Dermis microvascular lymphatic vessel endothelial cell (primary cell): ENCODE measurements at regions not wholly inside any gene's neighbourhood (a gene's known extent, or its start where the extent isn't known, plus 50 kb on each side); places are given as distances from the start of the nearest gene placed in this dataset.
A peak's percentile ranks its signal among the peaks of the same experiment; 100 is the strongest.

Experiments
- DNase-seq, 2 donors: peaks; one replicate each; pipeline versions ENCODE4 v3.0.0 to v3.0.0-alpha.2; 2010; ENCODE audit warnings: low read depth in 2 of 2

- no peak for DNase-seq
These were observed 152.4 kb downstream of the TOMM20 start for GRCh38 chr1:234975941-234976860.

- DNase-seq = peak; percentile 74 to 93
These were observed 153.3 kb downstream of the TOMM20 start for GRCh38 chr1:234975122-234975940.

- no peak for DNase-seq
These were observed 155.0 kb downstream of the TOMM20 start for GRCh38 chr1:234973426-234974250.

GRCh38 chr1:234972411-234973191, 156.0 kb downstream of the TOMM20 start:
- no peak for DNase-seq

GRCh38 chr1:234971586-234972297, 156.9 kb downstream of the TOMM20 start:
- no peak for DNase-seq

GRCh38 chr1:234970731-234971476, 157.7 kb downstream of the TOMM20 start:
- peak in 1 of 2 donors; percentile 50 for DNase-seq

GRCh38 chr1:234970401-234970730, 158.3 kb downstream of the TOMM20 start:
- no peak for DNase-seq

GRCh38 chr1:234969581-234970400, 158.8 kb downstream of the TOMM20 start:
- DNase-seq = peak in 1 of 2 donors; percentile 66

- no peak for DNase-seq
These were observed 159.6 kb downstream of the TOMM20 start for GRCh38 chr1:234969011-234969441.

- DNase-seq = no peak
These were observed 160.2 kb downstream of the TOMM20 start for GRCh38 chr1:234968451-234968850.

GRCh38 chr1:234967121-234967520, 161.5 kb downstream of the TOMM20 start:
- DNase-seq = no peak

- DNase-seq = no peak
These were observed 163.5 kb downstream of the TOMM20 start for GRCh38 chr1:234965111-234965510.

- DNase-seq = no peak
These were observed 164.5 kb downstream of the TOMM20 start for GRCh38 chr1:234963904-234964702.

GRCh38 chr1:234963180-234963903, 165.3 kb downstream of the TOMM20 start:
- DNase-seq = peak in 1 of 2 donors; percentile 51

- DNase-seq = no peak
These were observed 166.2 kb downstream of the TOMM20 start for GRCh38 chr1:234962340-234962989.
